HUES64 (cell line): ENCODE measurements at regions not wholly inside any gene's neighbourhood (a gene's known extent, or its start where the extent isn't known, plus 50 kb on each side); places are given as distances from the start of the nearest gene placed in this dataset.
"Not testable (repeated sequence)": the region's sequence is repeated elsewhere in the genome, so short reads cannot be mapped to it uniquely, and the experiment has no call there.

Experiments
- H3K27ac ChIP-seq: 2 replicates; pipeline ENCODE4 v1.7.0; 2013; ENCODE audit warnings: low read depth, low read length, inconsistent platforms
- H3K27me3 ChIP-seq: 2 replicates; pipeline ENCODE4 v1.6.1; 2013; ENCODE audit warnings: mild to moderate bottlenecking, low read length; ENCODE audit not compliant: insufficient read depth
- H3K36me3 ChIP-seq: 2 replicates; pipeline ENCODE4 v1.6.1; 2013; ENCODE audit warnings: mild to moderate bottlenecking, low read length; ENCODE audit not compliant: insufficient read depth
- H3K4me1 ChIP-seq: 2 replicates; pipeline ENCODE4 v1.6.1; 2013; ENCODE audit warnings: mild to moderate bottlenecking, low read length, moderate library complexity; ENCODE audit not compliant: insufficient read depth
- H3K4me3 ChIP-seq: 2 replicates; pipeline ENCODE4 v1.5.1; 2013; ENCODE audit warnings: mild to moderate bottlenecking, low read length, moderate library complexity
- H3K9ac ChIP-seq: 2 replicates; pipeline ENCODE4 v1.6.1; 2013; ENCODE audit warnings: mild to moderate bottlenecking, low read depth, low read length
- H3K9me3 ChIP-seq: 2 replicates; pipeline ENCODE4 v1.6.1; 2013; ENCODE audit warnings: low read depth, low read length; ENCODE audit not compliant: insufficient read depth
- WGBS: fragments of 150-250, 120-280 bp; methylation state at CpG from one replicate; pipeline ENCODE4 v1.1.7; 2013; ENCODE audit warnings: missing lambda C conversion rate; 5-methylcytosine and 5-hydroxymethylcytosine counted together

GRCh38 chr9:30349526-30350513 is 2034.6 kb upstream of the ACO1 start:
- Histone ChIP-seq H3K9ac (no peak overlapping the region), H3K36me3 (no peaks in the 10 kb centered on the region), H3K27me3 (no peaks in the 10 kb centered on the region), H3K27ac (no peak overlapping the region), H3K4me1 (no peaks in the 10 kb centered on the region), H3K4me3 (no peak overlapping the region), H3K9me3 (no peaks in the 10 kb centered on the region)
- 93% methylated on average over 19 of the region's 19 CpGs for WGBS

- WGBS = 97% methylated on average over 4 of the region's 4 CpGs
- Histone ChIP-seq H3K9ac (no peak overlapping the region), H3K27ac (no peak overlapping the region), H3K9me3 (no peaks in the 10 kb centered on the region), H3K36me3 (no peaks in the 10 kb centered on the region), H3K4me1 (no peaks in the 10 kb centered on the region), H3K4me3 (no peak overlapping the region), H3K27me3 (no peaks in the 10 kb centered on the region)
Observed at GRCh38 chr9:30356221-30356620, 2028.2 kb upstream of the ACO1 start.

- peaks cover 4% of the 10 kb centered on the region; the same call in 1 of the 2 replicates for H3K4me1 ChIP-seq
- no peak overlapping the region for H3K27ac ChIP-seq
- no peaks in the 10 kb centered on the region for H3K9me3 ChIP-seq
- no peaks in the 10 kb centered on the region for H3K27me3 ChIP-seq
- H3K9ac ChIP-seq = no peak overlapping the region
- H3K4me3 ChIP-seq = no peak overlapping the region
- H3K36me3 ChIP-seq = no peaks in the 10 kb centered on the region
Observed at GRCh38 chr9:30362373-30362772, 2022.1 kb upstream of the ACO1 start.

- H3K9me3 ChIP-seq, H3K27ac ChIP-seq, H3K9ac ChIP-seq, H3K4me1 ChIP-seq, H3K27me3 ChIP-seq, H3K4me3 ChIP-seq, H3K36me3 ChIP-seq: not testable (repeated sequence)
- WGBS = 96% methylated on average over 4 of the region's 4 CpGs
Observed at GRCh38 chr9:30366140-30366539, 2018.3 kb upstream of the ACO1 start.

- Histone ChIP-seq H3K27me3 (no peaks in the 10 kb centered on the region), H3K9ac (no peak overlapping the region), H3K4me1 (no peaks in the 10 kb centered on the region), H3K27ac (no peak overlapping the region), H3K36me3 (no peaks in the 10 kb centered on the region), H3K4me3 (no peak overlapping the region), H3K9me3 (no peaks in the 10 kb centered on the region)
- 92% methylated on average over 1 of the region's 2 CpGs for WGBS
Observed at GRCh38 chr9:30382271-30382670, 2002.2 kb upstream of the ACO1 start.

GRCh38 chr9:30410273-30410672 is 1974.2 kb upstream of the ACO1 start:
- no peak overlapping the region for H3K9ac ChIP-seq
- H3K4me3 ChIP-seq = no peak overlapping the region
- no peak overlapping the region for H3K27ac ChIP-seq
- peaks cover 12% of the 10 kb centered on the region; the same call in 1 of the 2 replicates for H3K9me3 ChIP-seq
- 96% methylated on average over 1 of the region's 3 CpGs for WGBS
- no peaks in the 10 kb centered on the region for H3K4me1 ChIP-seq
- H3K36me3 ChIP-seq = no peaks in the 10 kb centered on the region
- no peaks in the 10 kb centered on the region for H3K27me3 ChIP-seq

GRCh38 chr9:30411571-30411970 is 1972.9 kb upstream of the ACO1 start:
- Histone ChIP-seq H3K27ac (no peak overlapping the region), H3K36me3 (no peaks in the 10 kb centered on the region), H3K9ac (no peak overlapping the region), H3K4me3 (no peak overlapping the region), H3K9me3 (peaks cover 12% of the 10 kb centered on the region; the same call in 1 of the 2 replicates), H3K27me3 (no peaks in the 10 kb centered on the region), H3K4me1 (no peaks in the 10 kb centered on the region)
- WGBS = 93% methylated on average over 5 of the region's 5 CpGs

- no peaks in the 10 kb centered on the region for H3K27me3 ChIP-seq
- no peak overlapping the region for H3K4me3 ChIP-seq
- WGBS = 89% methylated on average over 2 of the region's 2 CpGs
- no peak overlapping the region for H3K9ac ChIP-seq
- no peak overlapping the region for H3K27ac ChIP-seq
- H3K36me3 ChIP-seq = no peaks in the 10 kb centered on the region
- no peaks in the 10 kb centered on the region for H3K4me1 ChIP-seq
- no peaks in the 10 kb centered on the region for H3K9me3 ChIP-seq
Observed at GRCh38 chr9:30459156-30459555, 1925.3 kb upstream of the ACO1 start.

- no peak overlapping the region for H3K9ac ChIP-seq
- no peaks in the 10 kb centered on the region for H3K9me3 ChIP-seq
- H3K27ac ChIP-seq = no peak overlapping the region
- H3K4me1 ChIP-seq = no peaks in the 10 kb centered on the region
- WGBS = 99% methylated on average over 3 of the region's 4 CpGs
- no peaks in the 10 kb centered on the region for H3K36me3 ChIP-seq
- H3K27me3 ChIP-seq = no peaks in the 10 kb centered on the region
- no peak overlapping the region for H3K4me3 ChIP-seq
Observed at GRCh38 chr9:30476826-30477225, 1907.6 kb upstream of the ACO1 start.

GRCh38 chr9:30478684-30479083 is 1905.8 kb upstream of the ACO1 start:
- Histone ChIP-seq H3K4me1 (peaks cover 4% of the 10 kb centered on the region; the same call in 1 of the 2 replicates), H3K27me3 (no peaks in the 10 kb centered on the region), H3K36me3 (no peaks in the 10 kb centered on the region), H3K4me3 (no peak overlapping the region), H3K9ac (no peak overlapping the region), H3K9me3 (no peaks in the 10 kb centered on the region), H3K27ac (no peak overlapping the region)
- WGBS = 100% methylated on average over 1 of the region's 1 CpG

GRCh38 chr9:30482499-30482898 is 1901.9 kb upstream of the ACO1 start:
- H3K4me1 ChIP-seq = peaks cover 4% of the 10 kb centered on the region; the same call in 1 of the 2 replicates
- 96% methylated on average over 4 of the region's 4 CpGs for WGBS

More at GRCh38 chr9:30482499-30482898, 1901.9 kb upstream of the ACO1 start:
- Histone ChIP-seq H3K9me3 (no peaks in the 10 kb centered on the region), H3K27me3 (no peaks in the 10 kb centered on the region), H3K4me3 (no peak overlapping the region), H3K9ac (no peak overlapping the region), H3K36me3 (no peaks in the 10 kb centered on the region), H3K27ac (no peak overlapping the region)
